Neuronal stem cell (in vitro differentiated cells): ENCODE measurements at regions not wholly inside any gene's neighbourhood (a gene's known extent, or its start where the extent isn't known, plus 50 kb on each side); places are given as distances from the start of the nearest gene placed in this dataset.

Experiments
- DNase-seq: peaks from one replicate; pipeline ENCODE4 v3.0.0-alpha.2; 2013; ENCODE audit warnings: low spot score
- H2AFZ ChIP-seq: one replicate; pipeline ENCODE4 v1.6.1; 2013; ENCODE audit warnings: mild to moderate bottlenecking, low read length, inconsistent platforms
- H2AK5ac ChIP-seq: 2 replicates; pipeline ENCODE4 v1.6.1; 2013; ENCODE audit warnings: low read depth, mild to moderate bottlenecking, inconsistent platforms, low read length, moderate library complexity, mixed read lengths
- H2BK120ac ChIP-seq: 2 replicates; pipeline ENCODE4 v1.6.1; 2013; ENCODE audit warnings: low read depth, mild to moderate bottlenecking, inconsistent platforms, low read length, moderate library complexity, mixed read lengths
- H2BK12ac ChIP-seq: one replicate; pipeline ENCODE4 v1.6.1; 2013; ENCODE audit warnings: low read length, inconsistent platforms
- H2BK15ac ChIP-seq: 2 replicates; pipeline ENCODE4 v1.6.1; 2013; ENCODE audit warnings: mild to moderate bottlenecking, low read length, inconsistent platforms, mixed read lengths
- H2BK5ac ChIP-seq: one replicate; pipeline ENCODE4 v1.6.1; 2013; ENCODE audit warnings: inconsistent platforms, mild to moderate bottlenecking, low read length, moderate library complexity
- H3K14ac ChIP-seq: one replicate; pipeline ENCODE4 v1.6.1; 2013; ENCODE audit warnings: low read length, inconsistent platforms
- H3K18ac ChIP-seq: 2 replicates; pipeline ENCODE4 v1.6.1; 2013; ENCODE audit warnings: low read length, inconsistent platforms
- H3K23ac ChIP-seq: 2 replicates; pipeline ENCODE4 v1.6.1; 2013; ENCODE audit warnings: low read depth, mild to moderate bottlenecking, mixed read lengths, low read length, inconsistent platforms; ENCODE audit not compliant: poor library complexity
- H3K27ac ChIP-seq: replicated peaks from 3 replicates; pipeline ENCODE4 v1.5.1; 2013; ENCODE audit warnings: low read length, inconsistent platforms
- H3K27me3 ChIP-seq, 3 experiments: 2 replicates each; pipeline ENCODE4 v1.6.1; 2013; ENCODE audit warnings: low read length in 3 of 3, mild to moderate bottlenecking in 2 of 3, inconsistent platforms in 1 of 3, low read depth in 1 of 3, mixed read lengths in 1 of 3, moderate library complexity in 1 of 3; ENCODE audit not compliant: control insufficient read depth in 3 of 3, insufficient read depth in 3 of 3
- H3K36me3 ChIP-seq, 2 donors: replicated peaks in 1 of 2; 2 replicates each; pipeline ENCODE4 v1.6.1; 2013; ENCODE audit warnings: low read length in 2 of 2; ENCODE audit not compliant: control insufficient read depth in 2 of 2, insufficient read depth in 2 of 2
- H3K4ac ChIP-seq: 2 replicates; pipeline ENCODE4 v1.6.1; 2013; ENCODE audit warnings: inconsistent platforms, mild to moderate bottlenecking, low read length, moderate library complexity
- H3K4me1 ChIP-seq, 2 donors: 1 replicate in 1 of 2; 2 replicates in 1 of 2; pipeline ENCODE4 v1.6.1; 2013; ENCODE audit warnings: low read length in 2 of 2, low read depth in 1 of 2; ENCODE audit not compliant: control insufficient read depth in 2 of 2, insufficient read depth in 1 of 2
- H3K4me2 ChIP-seq: one replicate; pipeline ENCODE4 v1.6.1; 2013; ENCODE audit warnings: mild to moderate bottlenecking, low read length, inconsistent platforms; ENCODE audit not compliant: insufficient read depth, poor library complexity, severe bottlenecking
- H3K4me3 ChIP-seq, 2 donors: 2 replicates each; pipeline ENCODE4 v1.5.1; 2013; ENCODE audit warnings: low read length in 2 of 2, mild to moderate bottlenecking in 2 of 2, inconsistent platforms in 1 of 2, moderate library complexity in 1 of 2
- H3K79me1 ChIP-seq: one replicate; pipeline ENCODE4 v1.6.1; 2013; ENCODE audit warnings: low read depth, mild to moderate bottlenecking, inconsistent platforms, low read length, moderate library complexity
- H3K9ac ChIP-seq: one replicate; pipeline ENCODE4 v1.6.1; 2013; ENCODE audit warnings: mild to moderate bottlenecking, low read depth, low read length, inconsistent platforms; ENCODE audit not compliant: poor library complexity
- H3K9me3 ChIP-seq, 2 donors: replicated peaks in 1 of 2; 2 replicates each; pipeline versions ENCODE3 to v1.6.1; 2013; ENCODE audit warnings: low read length in 2 of 2, mild to moderate bottlenecking in 2 of 2, inconsistent platforms in 1 of 2, low read depth in 1 of 2, mixed read lengths in 1 of 2, moderate library complexity in 1 of 2; ENCODE audit not compliant: control insufficient read depth in 2 of 2, insufficient read depth in 1 of 2
- H4K8ac ChIP-seq: one replicate; pipeline ENCODE4 v1.6.1; 2013; ENCODE audit warnings: low read depth, mild to moderate bottlenecking, inconsistent platforms, low read length, moderate library complexity
- H4K91ac ChIP-seq: one replicate; pipeline ENCODE4 v1.6.1; 2013; ENCODE audit warnings: low read length, low read depth, mild to moderate bottlenecking, inconsistent platforms; ENCODE audit not compliant: poor library complexity
- WGBS, 2 donors: extraction: QIAGEN DNeasy Blood & Tissue Kit; methylation state at CpG; one replicate each; pipeline ENCODE4 v1.1.7; 2013; ENCODE audit warnings: missing lambda C conversion rate in 2 of 2, mixed read lengths in 1 of 2; ENCODE audit not compliant: insufficient read length in 2 of 2, insufficient replicate concordance in 1 of 2; ENCODE audit errors: extremely low coverage in 2 of 2; 5-methylcytosine and 5-hydroxymethylcytosine counted together

GRCh38 chr7:26587536-26587935 is 276.9 kb downstream of the SKAP2 start:
- no peak overlapping the region for H3K18ac ChIP-seq
- no peak overlapping the region for H2BK5ac ChIP-seq
- H3K9me3 ChIP-seq, result no peaks in the 10 kb centered on the region
- H3K4me1 ChIP-seq, result no peaks in the 10 kb centered on the region
- no peak overlapping the region for H3K9ac ChIP-seq
- no peak overlapping the region for H3K4me2 ChIP-seq
- H4K8ac ChIP-seq, result no peak overlapping the region
- no peak overlapping the region for H3K4me3 ChIP-seq
- no peaks in the 10 kb centered on the region for H3K79me1 ChIP-seq
- H4K91ac ChIP-seq, result no peak overlapping the region
- H3K27ac ChIP-seq, result no peak overlapping the region
- H3K27me3 ChIP-seq, result peaks cover 0 to 14% (median 0%) of the 10 kb centered on the region in 3 experiments
- no peak for DNase-seq
- WGBS, 2 donors, result no CpG with 5 or more reads among the region's 10 CpGs
- H2AFZ ChIP-seq, result no peak overlapping the region
- H2BK120ac ChIP-seq, result no peak overlapping the region
- H3K23ac ChIP-seq, result no peak overlapping the region
- H2BK12ac ChIP-seq, result no peak overlapping the region
- no peak overlapping the region for H3K4ac ChIP-seq
- no peaks in the 10 kb centered on the region for H3K36me3 ChIP-seq
- H2AK5ac ChIP-seq, result no peak overlapping the region
- H2BK15ac ChIP-seq, result no peak overlapping the region
- H3K14ac ChIP-seq, result no peak overlapping the region

- H3K14ac ChIP-seq, result no peak overlapping the region
- no peaks in the 10 kb centered on the region for H3K36me3 ChIP-seq
- no peak overlapping the region for H4K8ac ChIP-seq
- peak overlapping the region in 1 of 2 donors; percentile 36 for H3K4me3 ChIP-seq
- peaks cover 0 to 16% (median 0%) of the 10 kb centered on the region in 3 experiments for H3K27me3 ChIP-seq
- no peak overlapping the region for H2BK12ac ChIP-seq
- no peaks in the 10 kb centered on the region for H3K79me1 ChIP-seq
- no peak overlapping the region for H3K27ac ChIP-seq
- no peak overlapping the region for H3K4ac ChIP-seq
- WGBS, 2 donors, result no CpG with 5 or more reads among the region's 1 CpG
- no peaks in the 10 kb centered on the region for H3K4me1 ChIP-seq
- no peak overlapping the region for H2BK15ac ChIP-seq
- H3K4me2 ChIP-seq, result no peak overlapping the region
- no peak overlapping the region for H3K9ac ChIP-seq
- H3K9me3 ChIP-seq, result no peaks in the 10 kb centered on the region
- no peak overlapping the region for H3K18ac ChIP-seq
- H4K91ac ChIP-seq, result no peak overlapping the region
- H2AFZ ChIP-seq, result no peak overlapping the region
- no peak overlapping the region for H2AK5ac ChIP-seq
- H2BK120ac ChIP-seq, result no peak overlapping the region
- H2BK5ac ChIP-seq, result no peak overlapping the region
- H3K23ac ChIP-seq, result no peak overlapping the region
- no peak for DNase-seq
Measured at GRCh38 chr7:26588511-26588910, 275.9 kb downstream of the SKAP2 start.

GRCh38 chr7:26590709-26591108 is 273.7 kb downstream of the SKAP2 start:
- no peak overlapping the region for H4K91ac ChIP-seq
- H3K23ac ChIP-seq, result no peak overlapping the region
- H4K8ac ChIP-seq, result no peak overlapping the region
- H2AK5ac ChIP-seq, result no peak overlapping the region
- H3K4me1 ChIP-seq, result no peaks in the 10 kb centered on the region
- no peaks in the 10 kb centered on the region for H3K79me1 ChIP-seq
- no peak overlapping the region for H3K9ac ChIP-seq
- peaks cover 0 to 31% (median 0%) of the 10 kb centered on the region in 3 experiments for H3K27me3 ChIP-seq
- no peaks in the 10 kb centered on the region for H3K9me3 ChIP-seq
- H3K4me2 ChIP-seq, result no peak overlapping the region
- no peak overlapping the region for H3K4ac ChIP-seq
- H2AFZ ChIP-seq, result no peak overlapping the region
- H2BK15ac ChIP-seq, result no peak overlapping the region
- H3K36me3 ChIP-seq, result no peaks in the 10 kb centered on the region
- H3K14ac ChIP-seq, result no peak overlapping the region
- no peak for DNase-seq
- H3K27ac ChIP-seq, result no peak overlapping the region
- no peak overlapping the region for H2BK5ac ChIP-seq
- no peak overlapping the region for H2BK12ac ChIP-seq
- no peak overlapping the region for H2BK120ac ChIP-seq
- no peak overlapping the region for H3K4me3 ChIP-seq
- no CpG with 5 or more reads among the region's 2 CpGs for WGBS, 2 donors
- H3K18ac ChIP-seq, result no peak overlapping the region

- Histone ChIP-seq H3K14ac (no peak overlapping the region), H3K36me3 (no peaks in the 10 kb centered on the region), H3K9ac (no peak overlapping the region), H2BK15ac (no peak overlapping the region), H4K8ac (no peak overlapping the region), H4K91ac (no peak overlapping the region), H3K4me2 (no peak overlapping the region), H2AK5ac (no peak overlapping the region), H3K4me3 (no peak overlapping the region), H2BK120ac (no peak overlapping the region), H3K9me3 (no peaks in the 10 kb centered on the region), H2BK12ac (no peak overlapping the region), H3K27ac (no peak overlapping the region), H3K23ac (no peak overlapping the region), H2BK5ac (no peak overlapping the region), H3K27me3 (peaks cover 0 to 31% (median 0%) of the 10 kb centered on the region in 3 experiments), H3K79me1 (no peaks in the 10 kb centered on the region), H3K18ac (no peak overlapping the region), H2AFZ (no peak overlapping the region), H3K4ac (no peak overlapping the region), H3K4me1 (no peaks in the 10 kb centered on the region)
- no peak for DNase-seq
Measured at GRCh38 chr7:26592011-26592410, 272.4 kb downstream of the SKAP2 start.
